Chondrocyte (in vitro differentiated cells): ENCODE measurements at regions not wholly inside any gene's neighbourhood (a gene's known extent, or its start where the extent isn't known, plus 50 kb on each side); places are given as distances from the start of the nearest gene placed in this dataset.

Experiments
- DNase-seq: peaks from one replicate; pipeline ENCODE4 v3.0.0; 2021; ENCODE audit warnings: mixed read lengths, low spot score
- H3K27ac Mint-ChIP-seq: one replicate; pipeline ENCODE4 v1.8.0; 2021; ENCODE audit warnings: mild to moderate bottlenecking, moderate library complexity, mixed read lengths; ENCODE audit not compliant: unreplicated experiment
- H3K27me3 Mint-ChIP-seq: 2 replicates; pipeline ENCODE4 v1.8.0; 2021; ENCODE audit warnings: low read depth, mixed read lengths
- H3K36me3 Mint-ChIP-seq: 2 replicates; pipeline ENCODE4 v1.8.0; 2021; ENCODE audit warnings: low read depth, mixed read lengths
- H3K4me1 Mint-ChIP-seq: 2 replicates; pipeline ENCODE4 v1.8.0; 2021; ENCODE audit warnings: low read depth, mild to moderate bottlenecking, mixed read lengths
- H3K4me3 Mint-ChIP-seq: one replicate; pipeline ENCODE4 v1.8.0; 2021; ENCODE audit warnings: mild to moderate bottlenecking, moderate library complexity, mixed read lengths; ENCODE audit not compliant: unreplicated experiment
- H3K9me3 Mint-ChIP-seq: 2 replicates; pipeline ENCODE4 v1.8.0; 2021; ENCODE audit warnings: low read depth, mixed read lengths
- TF ChIP-seq, protein P1 (sequence below): fragments of 200-600 bp; sonication (generic); IDR thresholded peaks from 2 replicates; pipeline ENCODE4 v1.5.0; 2021; ENCODE audit warnings: antibody characterized with exemption, mild to moderate bottlenecking, moderate library complexity

DNA sequence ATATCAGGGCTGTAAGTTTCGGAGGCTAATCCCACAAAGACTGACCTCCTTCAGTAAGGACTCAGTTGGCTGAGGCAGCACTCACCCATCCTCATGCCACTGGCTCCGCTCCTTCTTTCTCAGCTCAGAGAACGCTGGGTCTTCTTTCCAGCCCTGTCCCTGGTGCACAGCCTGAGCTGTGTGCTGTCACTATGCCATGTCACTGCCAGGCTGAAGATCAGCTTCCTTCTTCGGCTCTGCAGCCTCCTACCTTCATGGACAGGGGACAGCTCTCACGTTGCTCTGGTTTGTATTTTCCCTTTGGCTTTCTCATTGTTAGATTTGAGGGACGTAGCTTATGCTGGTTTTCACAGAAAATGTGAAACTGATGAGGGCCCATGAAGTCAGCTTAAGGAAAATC, 437.3 kb downstream of the GLRX3 start:
- TF ChIP-seq, protein P1, sequence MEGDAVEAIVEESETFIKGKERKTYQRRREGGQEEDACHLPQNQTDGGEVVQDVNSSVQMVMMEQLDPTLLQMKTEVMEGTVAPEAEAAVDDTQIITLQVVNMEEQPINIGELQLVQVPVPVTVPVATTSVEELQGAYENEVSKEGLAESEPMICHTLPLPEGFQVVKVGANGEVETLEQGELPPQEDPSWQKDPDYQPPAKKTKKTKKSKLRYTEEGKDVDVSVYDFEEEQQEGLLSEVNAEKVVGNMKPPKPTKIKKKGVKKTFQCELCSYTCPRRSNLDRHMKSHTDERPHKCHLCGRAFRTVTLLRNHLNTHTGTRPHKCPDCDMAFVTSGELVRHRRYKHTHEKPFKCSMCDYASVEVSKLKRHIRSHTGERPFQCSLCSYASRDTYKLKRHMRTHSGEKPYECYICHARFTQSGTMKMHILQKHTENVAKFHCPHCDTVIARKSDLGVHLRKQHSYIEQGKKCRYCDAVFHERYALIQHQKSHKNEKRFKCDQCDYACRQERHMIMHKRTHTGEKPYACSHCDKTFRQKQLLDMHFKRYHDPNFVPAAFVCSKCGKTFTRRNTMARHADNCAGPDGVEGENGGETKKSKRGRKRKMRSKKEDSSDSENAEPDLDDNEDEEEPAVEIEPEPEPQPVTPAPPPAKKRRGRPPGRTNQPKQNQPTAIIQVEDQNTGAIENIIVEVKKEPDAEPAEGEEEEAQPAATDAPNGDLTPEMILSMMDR: no peak
- Mint-ChIP-seq H3K36me3 (no peaks in the 10 kb centered on the region), H3K4me3 (no peak overlapping the region), H3K27ac (no peak overlapping the region), H3K9me3 (peaks cover 24% of the 10 kb centered on the region), H3K4me1 (no peaks in the 10 kb centered on the region), H3K27me3 (no peaks in the 10 kb centered on the region)
- DNase-seq: no peak

DNA sequence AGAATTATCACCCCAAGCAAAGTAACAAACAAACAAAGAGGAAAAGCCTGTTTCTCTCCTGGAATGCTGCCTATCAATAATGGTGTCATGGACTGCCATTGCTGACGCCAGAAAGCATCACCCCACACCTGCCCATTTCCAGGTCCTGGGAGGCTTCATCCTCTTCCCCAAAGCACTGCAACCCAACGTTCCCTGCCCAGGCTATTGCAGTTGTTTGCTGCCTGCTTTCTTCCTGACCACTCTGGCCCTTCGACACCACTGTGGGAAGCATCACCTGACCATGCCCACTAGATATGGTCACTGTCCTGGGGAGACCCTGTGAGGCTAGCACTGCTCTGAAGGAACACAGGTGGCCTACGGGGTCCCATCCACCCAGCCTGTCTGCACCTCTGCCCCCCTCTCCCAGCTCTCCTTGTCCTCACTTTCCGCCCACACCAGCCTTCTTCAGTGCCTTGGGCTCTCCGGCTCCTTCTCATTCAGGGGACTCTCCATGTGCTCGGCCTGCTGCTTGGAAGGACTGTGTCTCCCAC, 439.6 kb downstream of the GLRX3 start:
- no peaks in the 10 kb centered on the region for H3K4me1 Mint-ChIP-seq
- no peak overlapping the region for H3K27ac Mint-ChIP-seq
- no peak for DNase-seq
- no peaks in the 10 kb centered on the region for H3K27me3 Mint-ChIP-seq
- H3K4me3 Mint-ChIP-seq: no peak overlapping the region
- peaks cover 21% of the 10 kb centered on the region for H3K9me3 Mint-ChIP-seq
- no peaks in the 10 kb centered on the region for H3K36me3 Mint-ChIP-seq
- TF ChIP-seq, protein P1: no peak

DNA sequence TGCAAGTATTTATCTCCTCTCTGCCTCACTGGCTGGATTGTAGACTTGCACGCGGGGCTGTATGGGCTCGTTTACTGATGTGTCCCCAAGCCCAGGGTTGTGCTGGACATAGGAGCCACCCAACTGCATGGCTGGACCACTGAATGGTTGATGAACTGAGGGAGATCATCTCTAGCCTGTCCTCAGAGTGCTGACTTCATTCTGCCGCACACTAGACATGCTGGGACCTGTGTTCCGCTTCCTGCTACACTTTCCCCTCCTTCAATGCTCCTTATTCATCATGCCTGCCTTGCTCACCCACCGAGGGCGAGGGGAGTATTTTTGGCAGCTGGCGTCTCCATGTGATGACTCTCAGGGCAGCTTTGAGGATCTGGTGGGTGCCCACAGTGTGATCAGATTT, 440.2 kb downstream of the GLRX3 start:
- Mint-ChIP-seq H3K27ac (no peak overlapping the region), H3K9me3 (peaks cover 24% of the 10 kb centered on the region), H3K4me1 (no peaks in the 10 kb centered on the region), H3K27me3 (no peaks in the 10 kb centered on the region), H3K4me3 (no peak overlapping the region), H3K36me3 (no peaks in the 10 kb centered on the region)
- DNase-seq: no peak
- TF ChIP-seq, protein P1: no peak

DNA sequence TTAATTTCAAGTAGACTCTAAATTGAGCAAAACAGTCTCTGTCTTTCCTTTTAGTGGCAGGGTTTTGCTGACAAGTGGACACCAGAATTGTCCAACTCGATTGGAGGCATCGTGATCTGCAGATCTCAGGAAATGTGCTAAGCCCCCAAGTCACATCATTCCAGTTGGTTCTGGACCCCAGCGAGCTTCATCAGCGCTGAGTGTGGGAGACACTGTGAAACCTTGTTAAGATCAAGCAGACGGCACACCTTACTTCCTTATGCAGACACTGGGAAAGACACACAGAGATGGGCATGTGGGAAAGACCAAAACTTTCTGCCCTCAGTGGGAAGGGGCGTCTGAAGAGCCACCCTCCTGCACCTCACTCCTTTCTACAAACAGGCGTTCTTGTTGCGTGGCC, 440.8 kb downstream of the GLRX3 start:
- Mint-ChIP-seq H3K36me3 (no peaks in the 10 kb centered on the region), H3K4me1 (no peaks in the 10 kb centered on the region), H3K27ac (no peak overlapping the region), H3K4me3 (no peak overlapping the region), H3K27me3 (no peaks in the 10 kb centered on the region), H3K9me3 (peaks cover 24% of the 10 kb centered on the region)
- no peak for DNase-seq
- TF ChIP-seq, protein P1: no peak

DNA sequence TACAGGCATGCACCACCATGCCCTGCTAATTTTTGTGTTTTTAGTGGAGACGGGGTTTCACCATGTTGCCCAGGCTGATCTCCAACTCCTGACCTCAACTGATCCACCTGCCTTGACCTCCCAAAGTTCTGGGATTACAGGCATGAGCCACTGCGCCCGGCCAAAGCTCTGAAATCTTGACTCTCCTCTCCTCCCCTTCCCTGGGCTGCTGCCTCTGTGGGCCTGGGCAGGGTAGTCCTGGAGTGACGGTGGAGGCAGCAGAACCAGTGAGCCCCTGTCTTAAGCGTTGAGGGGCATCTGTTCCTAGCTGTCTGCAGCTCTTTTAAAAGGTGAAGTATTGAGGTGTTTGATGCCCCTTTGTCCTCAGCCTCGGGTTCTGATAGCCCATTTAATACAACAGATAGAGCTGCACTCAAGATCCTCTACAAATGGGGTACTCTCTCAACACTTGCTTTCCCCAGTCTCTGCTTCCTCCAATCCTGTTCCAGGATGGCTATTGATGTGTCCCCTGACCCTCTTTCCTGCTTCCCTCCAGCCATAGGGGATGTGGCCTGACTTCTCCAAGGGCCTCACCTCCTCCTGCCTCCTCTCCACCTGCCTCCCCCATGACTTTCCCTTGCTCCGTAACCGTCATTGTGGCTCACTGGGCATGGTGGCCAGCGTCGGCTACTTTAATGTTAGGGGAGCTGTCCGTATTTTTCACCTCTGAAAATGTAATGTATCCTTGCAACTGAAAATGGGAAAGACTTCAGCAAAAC, 442.5 kb downstream of the GLRX3 start:
- H3K4me1 Mint-ChIP-seq: no peaks in the 10 kb centered on the region
- no peaks in the 10 kb centered on the region for H3K27me3 Mint-ChIP-seq
- no peak for DNase-seq
- no peak overlapping the region for H3K4me3 Mint-ChIP-seq
- H3K9me3 Mint-ChIP-seq: peaks cover 17% of the 10 kb centered on the region
- no peak overlapping the region for H3K27ac Mint-ChIP-seq
- TF ChIP-seq, protein P1: no peak
- no peaks in the 10 kb centered on the region for H3K36me3 Mint-ChIP-seq
